Uterus (tissue), 2 donors: ENCODE measurements at regions not wholly inside any gene's neighbourhood (a gene's known extent, or its start where the extent isn't known, plus 50 kb on each side); places are given as distances from the start of the nearest gene placed in this dataset.

Experiments used
- CTCF ChIP-seq, 4 experiments: fragments of 200-600 bp in 2 of 4; fragments of 450-650 bp in 2 of 4; sonication (generic) in 2 of 4; IDR thresholded peaks; one replicate each; pipeline ENCODE4 v1.5.1; 2016 to 2019; ENCODE audit warnings: antibody characterized with exemption in 4 of 4, mild to moderate bottlenecking in 2 of 4, moderate library complexity in 1 of 4
- POLR2A ChIP-seq, 2 donors: fragments of 450-650 bp; IDR thresholded peaks; one replicate each; pipeline ENCODE4 v1.6.1; 2016; ENCODE audit warnings: antibody characterized with exemption in 2 of 2, mild to moderate bottlenecking in 1 of 2, moderate library complexity in 1 of 2

- TF ChIP-seq POLR2A (IDR thresholded peaks at IDR 0.05), result no peak
- TF ChIP-seq CTCF (IDR thresholded peaks at IDR 0.05), result no peak
These were observed 76.0 kb upstream of the RNU6ATAC start for GRCh38 chr9:134240361-134240760.
